ENCODE measurements at regions not wholly inside any gene's neighbourhood (a gene's known extent, or its start where the extent isn't known, plus 50 kb on each side); places are given as distances from the start of the nearest gene placed in this dataset.

DNA sequence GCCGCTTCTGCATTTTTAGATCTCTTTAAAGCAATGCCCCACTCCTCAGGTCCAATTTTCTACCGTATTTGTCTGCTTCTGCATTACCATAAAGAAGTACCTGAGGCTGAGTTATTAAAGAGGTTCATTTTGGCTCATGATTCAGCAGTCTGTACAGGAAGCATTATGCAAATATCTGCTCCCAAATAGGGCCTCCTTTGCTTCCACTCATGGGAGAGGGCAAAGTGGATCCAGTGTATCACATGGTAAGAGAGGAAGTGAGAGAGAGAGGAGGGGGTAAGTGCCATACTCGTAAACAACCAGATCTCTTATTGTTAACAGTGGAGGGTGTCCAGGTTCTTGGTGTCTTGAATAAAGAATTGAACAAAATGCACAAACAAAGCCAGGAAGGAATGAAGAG, 316.1 kb upstream of the SEL1L start:
- no peak overlapping the region for H3K4me3 ChIP-seq
- no peak overlapping the region for H3K9ac ChIP-seq (ENCODE audit: insufficient read length)
- no peaks in the 10 kb centered on the region for H3K36me3 ChIP-seq (ENCODE audit: insufficient read depth, low read length)
- H3K9me3 ChIP-seq (ENCODE audit: low read depth, low read length) = no peaks in the 10 kb centered on the region
- TF ChIP-seq FOXP2 (optimal IDR thresholded peaks at IDR 0.05; ENCODE audit: control extremely low read depth, extremely low read length, insufficient read depth) (no peak), POLR2AphosphoS5 (IDR thresholded peaks at IDR 0.05; ENCODE audit: borderline replicate concordance, low read depth, low read length) (no peak), EZH2 (IDR thresholded peaks at IDR 0.05) (no peak)
- DNase-seq (ENCODE audit: low read depth, low spot score) = no peak
- H3K27ac ChIP-seq = no peak overlapping the region

DNA sequence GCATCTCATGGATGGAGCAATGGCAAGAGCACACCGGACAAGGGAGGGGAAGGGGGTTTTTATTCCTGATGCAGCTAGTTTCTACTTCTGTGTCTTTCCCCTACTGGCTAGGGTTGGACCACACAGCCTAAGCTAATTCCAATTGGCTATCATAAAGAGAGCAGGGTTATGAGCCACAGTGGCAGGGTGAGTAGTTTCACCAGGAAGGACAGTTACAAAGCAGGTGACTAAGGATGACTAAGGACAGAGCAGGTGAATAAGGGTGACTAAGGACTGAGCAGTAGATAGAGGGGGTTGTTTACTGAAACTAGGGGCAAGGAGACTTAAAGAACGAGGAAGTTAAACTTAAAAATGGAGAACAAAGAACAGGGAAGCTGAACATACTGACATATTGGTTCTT, 321.4 kb upstream of the SEL1L start:
- TF ChIP-seq FOXP2 (optimal IDR thresholded peaks at IDR 0.05; ENCODE audit: control extremely low read depth, extremely low read length, insufficient read depth) (no peak), POLR2AphosphoS5 (IDR thresholded peaks at IDR 0.05; ENCODE audit: borderline replicate concordance, low read depth, low read length) (no peak), EZH2 (IDR thresholded peaks at IDR 0.05) (no peak)
- no peak for DNase-seq (ENCODE audit: low read depth, low spot score)
- Histone ChIP-seq H3K4me3 (no peak overlapping the region), H3K9ac (ENCODE audit: insufficient read length) (no peak overlapping the region), H3K36me3 (ENCODE audit: insufficient read depth, low read length) (no peaks in the 10 kb centered on the region), H3K9me3 (ENCODE audit: low read depth, low read length) (no peaks in the 10 kb centered on the region), H3K27ac (no peak overlapping the region)

DNA sequence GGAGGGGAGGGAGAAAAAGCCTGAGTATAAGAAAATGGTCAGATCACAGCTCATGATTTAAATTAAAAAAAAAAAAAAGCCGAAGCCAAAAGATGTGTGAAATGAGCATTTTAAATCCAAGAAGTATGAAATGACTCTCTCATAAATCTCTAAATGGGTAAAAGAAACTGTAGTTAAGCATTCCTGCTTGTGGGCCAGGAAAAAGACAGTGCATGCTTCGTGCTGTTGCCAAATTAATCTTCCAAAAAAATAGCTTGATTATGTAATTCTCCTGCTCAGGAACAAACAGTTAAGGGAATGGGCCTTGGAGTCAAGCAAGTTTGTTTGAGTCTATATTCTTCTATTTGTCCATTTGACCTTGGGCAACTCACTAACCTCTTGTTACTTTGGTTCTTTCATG, 325.4 kb upstream of the SEL1L start:
- no peak overlapping the region for H3K4me3 ChIP-seq
- no peak overlapping the region for H3K27ac ChIP-seq
- no peak overlapping the region for H3K9ac ChIP-seq (ENCODE audit: insufficient read length)
- TF ChIP-seq FOXP2 (optimal IDR thresholded peaks at IDR 0.05; ENCODE audit: control extremely low read depth, extremely low read length, insufficient read depth) (no peak), EZH2 (IDR thresholded peaks at IDR 0.05) (no peak), POLR2AphosphoS5 (IDR thresholded peaks at IDR 0.05; ENCODE audit: borderline replicate concordance, low read depth, low read length) (no peak)
- no peaks in the 10 kb centered on the region for H3K9me3 ChIP-seq (ENCODE audit: low read depth, low read length)
- no peak for DNase-seq (ENCODE audit: low read depth, low spot score)
- H3K36me3 ChIP-seq (ENCODE audit: insufficient read depth, low read length) = no peaks in the 10 kb centered on the region

DNA sequence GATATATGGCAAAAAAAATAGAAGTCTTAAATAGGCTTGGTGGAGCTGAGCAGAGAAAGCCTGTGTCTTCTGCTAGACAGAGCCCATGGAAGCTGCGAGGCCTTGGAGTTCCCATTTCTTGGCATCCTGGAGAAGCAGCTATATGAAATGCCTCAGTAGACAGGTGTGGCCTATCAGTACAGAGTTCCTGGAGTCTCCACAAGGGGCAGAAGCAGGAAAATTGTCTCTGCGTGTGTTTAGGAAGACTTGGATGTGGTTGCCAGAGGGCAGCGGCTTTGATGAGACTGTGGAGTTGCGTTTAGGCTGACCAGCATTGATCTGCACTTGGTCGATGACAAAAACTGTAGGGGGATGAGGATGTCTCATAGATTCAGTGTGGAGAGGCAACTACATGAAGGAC, 334.5 kb upstream of the SEL1L start:
- TF ChIP-seq FOXP2 (optimal IDR thresholded peaks at IDR 0.05; ENCODE audit: control extremely low read depth, extremely low read length, insufficient read depth) = no peak

DNA sequence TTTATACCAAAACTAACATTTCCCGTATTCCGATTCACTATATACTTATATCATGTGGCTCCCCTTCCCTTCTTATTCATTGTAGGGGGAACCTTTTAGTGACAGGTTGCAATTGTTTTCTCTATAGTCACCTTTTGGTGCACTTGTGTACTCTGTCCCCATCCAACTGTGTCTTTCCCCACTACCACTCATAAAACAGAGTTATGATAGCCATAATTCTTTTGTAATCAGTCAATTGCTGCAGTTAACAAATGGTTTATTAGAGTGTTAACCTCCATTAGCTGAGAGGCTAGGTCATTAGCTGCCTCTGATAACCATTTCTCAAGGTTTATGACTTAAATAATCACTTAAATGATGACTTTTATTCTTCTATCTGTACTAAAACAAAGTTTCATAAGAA, 338.1 kb upstream of the SEL1L start:
- no peak overlapping the region for H3K9ac ChIP-seq (ENCODE audit: insufficient read length)
- no peaks in the 10 kb centered on the region for H3K36me3 ChIP-seq (ENCODE audit: insufficient read depth, low read length)
- H3K4me3 ChIP-seq = no peak overlapping the region
- no peak overlapping the region for H3K27ac ChIP-seq
- TF ChIP-seq POLR2AphosphoS5 (IDR thresholded peaks at IDR 0.05; ENCODE audit: borderline replicate concordance, low read depth, low read length) = no peak
- TF ChIP-seq EZH2 (IDR thresholded peaks at IDR 0.05) = no peak
- TF ChIP-seq FOXP2 (optimal IDR thresholded peaks at IDR 0.05; ENCODE audit: control extremely low read depth, extremely low read length, insufficient read depth) = no peak
- H3K9me3 ChIP-seq (ENCODE audit: low read depth, low read length) = no peaks in the 10 kb centered on the region
- no peak for DNase-seq (ENCODE audit: low read depth, low spot score)

More for the DNA sequence above, 334.5 kb upstream of the SEL1L start:
- no peak overlapping the region for H3K9ac ChIP-seq (ENCODE audit: insufficient read length)
- DNase-seq (ENCODE audit: low read depth, low spot score) = no peak
- H3K27ac ChIP-seq = no peak overlapping the region
- no peak overlapping the region for H3K4me3 ChIP-seq
- H3K9me3 ChIP-seq (ENCODE audit: low read depth, low read length) = no peaks in the 10 kb centered on the region
- H3K36me3 ChIP-seq (ENCODE audit: insufficient read depth, low read length) = no peaks in the 10 kb centered on the region

DNA sequence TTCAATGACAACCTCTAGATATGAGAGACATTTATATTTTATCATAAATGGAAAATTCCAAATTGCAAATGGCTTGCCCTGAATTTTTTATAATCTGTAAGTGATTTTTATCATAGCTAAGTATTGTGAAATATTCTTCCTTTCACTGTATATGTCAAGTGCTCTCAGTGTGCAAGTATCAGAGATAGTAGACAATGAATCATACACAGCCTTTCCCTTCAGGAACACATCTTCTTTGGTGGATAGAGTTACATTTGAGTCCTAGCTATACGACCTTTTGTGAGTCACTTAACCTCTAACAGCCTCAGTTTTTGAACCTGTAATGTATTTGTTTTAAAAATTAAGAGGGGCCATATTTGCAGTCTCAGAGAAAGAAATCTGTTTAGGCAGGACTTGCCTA, 350.7 kb upstream of the SEL1L start:
- no peak for TF ChIP-seq POLR2AphosphoS5 (IDR thresholded peaks at IDR 0.05; ENCODE audit: borderline replicate concordance, low read depth, low read length)
- no peaks in the 10 kb centered on the region for H3K9me3 ChIP-seq (ENCODE audit: low read depth, low read length)
- no peaks in the 10 kb centered on the region for H3K36me3 ChIP-seq (ENCODE audit: insufficient read depth, low read length)
- H3K9ac ChIP-seq (ENCODE audit: insufficient read length) = no peak overlapping the region
- no peak overlapping the region for H3K4me3 ChIP-seq
- no peak overlapping the region for H3K27ac ChIP-seq
- no peak for DNase-seq (ENCODE audit: low read depth, low spot score)

DNA sequence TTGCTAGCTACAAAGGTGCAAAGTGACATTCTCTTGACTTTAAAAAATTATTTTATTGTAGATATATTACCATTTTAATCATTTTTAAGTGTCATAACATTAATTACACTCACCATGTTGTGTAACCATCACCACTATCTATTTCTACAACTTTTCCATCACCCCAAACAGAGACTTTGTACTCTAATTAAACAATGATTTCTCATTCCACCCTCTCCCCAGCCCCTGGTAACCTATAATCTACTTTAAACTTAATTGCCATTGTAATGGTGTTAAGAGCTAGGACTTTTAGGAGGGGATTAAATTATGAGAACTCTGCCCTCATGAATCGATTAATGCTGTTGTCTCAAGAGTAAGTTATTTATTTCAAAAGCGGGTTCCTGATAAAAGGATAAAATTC, 352.9 kb upstream of the SEL1L start:
- no peak overlapping the region for H3K4me3 ChIP-seq
- no peaks in the 10 kb centered on the region for H3K9me3 ChIP-seq (ENCODE audit: low read depth, low read length)
- no peaks in the 10 kb centered on the region for H3K36me3 ChIP-seq (ENCODE audit: insufficient read depth, low read length)
- H3K9ac ChIP-seq (ENCODE audit: insufficient read length) = no peak overlapping the region
- DNase-seq (ENCODE audit: low read depth, low spot score) = no peak
- H3K27ac ChIP-seq = no peak overlapping the region
- TF ChIP-seq POLR2AphosphoS5 (IDR thresholded peaks at IDR 0.05; ENCODE audit: borderline replicate concordance, low read depth, low read length) (no peak), EZH2 (IDR thresholded peaks at IDR 0.05) (no peak), FOXP2 (optimal IDR thresholded peaks at IDR 0.05; ENCODE audit: control extremely low read depth, extremely low read length, insufficient read depth) (no peak)

DNA sequence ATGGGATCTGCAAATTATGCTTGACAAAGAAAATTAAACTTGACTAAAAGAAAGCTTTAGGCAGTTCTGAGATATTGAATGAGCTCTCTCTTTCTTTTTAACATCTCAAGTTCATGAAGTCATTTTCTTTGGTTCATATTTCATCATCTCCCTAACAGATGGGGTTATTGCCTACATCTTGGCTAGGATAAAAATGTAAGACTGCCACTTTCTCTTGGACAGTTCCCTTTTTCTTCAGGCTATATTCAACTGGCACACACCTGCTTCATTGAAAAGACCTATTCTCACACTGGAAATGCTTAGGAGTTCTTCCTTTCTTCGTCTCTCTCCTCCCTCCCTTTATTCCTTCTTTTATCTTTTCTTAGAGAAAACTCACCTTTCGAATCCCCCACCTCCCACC, 355.9 kb upstream of the SEL1L start:
- no peak overlapping the region for H3K9ac ChIP-seq (ENCODE audit: insufficient read length)
- no peaks in the 10 kb centered on the region for H3K9me3 ChIP-seq (ENCODE audit: low read depth, low read length)
- H3K4me3 ChIP-seq = no peak overlapping the region
- H3K27ac ChIP-seq = no peak overlapping the region
- DNase-seq (ENCODE audit: low read depth, low spot score) = no peak
- no peaks in the 10 kb centered on the region for H3K36me3 ChIP-seq (ENCODE audit: insufficient read depth, low read length)
- no peak for TF ChIP-seq EZH2 (IDR thresholded peaks at IDR 0.05)
- no peak for TF ChIP-seq FOXP2 (optimal IDR thresholded peaks at IDR 0.05; ENCODE audit: control extremely low read depth, extremely low read length, insufficient read depth)
- TF ChIP-seq POLR2AphosphoS5 (IDR thresholded peaks at IDR 0.05; ENCODE audit: borderline replicate concordance, low read depth, low read length) = no peak

DNA sequence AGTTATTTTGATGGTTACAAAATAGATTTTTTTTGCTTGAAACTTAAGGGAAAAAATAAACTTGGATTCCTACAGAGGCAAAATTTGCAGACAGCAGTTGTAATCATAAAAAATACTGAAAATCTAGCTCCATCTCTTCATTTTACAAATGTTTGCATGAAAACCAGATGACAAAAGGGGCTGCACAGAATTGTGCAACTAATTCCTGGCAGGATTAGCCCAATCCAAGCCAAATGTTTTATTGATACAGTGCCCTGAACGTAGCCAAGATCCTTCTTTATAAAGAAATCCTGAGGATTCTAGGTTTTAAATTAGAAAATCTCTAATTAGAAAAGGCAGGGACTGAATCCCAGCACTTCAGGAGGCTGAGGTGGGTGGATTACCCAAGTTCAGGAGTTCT, 356.4 kb upstream of the SEL1L start:
- TF ChIP-seq FOXP2 (optimal IDR thresholded peaks at IDR 0.05; ENCODE audit: control extremely low read depth, extremely low read length, insufficient read depth) (no peak), POLR2AphosphoS5 (IDR thresholded peaks at IDR 0.05; ENCODE audit: borderline replicate concordance, low read depth, low read length) (no peak), EZH2 (IDR thresholded peaks at IDR 0.05) (no peak)
- no peak overlapping the region for H3K4me3 ChIP-seq
- H3K27ac ChIP-seq = no peak overlapping the region
- H3K36me3 ChIP-seq (ENCODE audit: insufficient read depth, low read length) = no peaks in the 10 kb centered on the region
- no peaks in the 10 kb centered on the region for H3K9me3 ChIP-seq (ENCODE audit: low read depth, low read length)
- DNase-seq (ENCODE audit: low read depth, low spot score) = no peak
- H3K9ac ChIP-seq (ENCODE audit: insufficient read length) = no peak overlapping the region
